T-helper 17 cell (primary cell): ENCODE measurements at regions not wholly inside any gene's neighbourhood (a gene's known extent, or its start where the extent isn't known, plus 50 kb on each side); places are given as distances from the start of the nearest gene placed in this dataset.

Source experiments
- ATAC-seq: fragments of 150-1000 bp; cut with Tn5 transposase; 2 replicates; pipeline ENCODE4 v1.10.0; 2021; ENCODE audit warnings: mild to moderate bottlenecking, moderate library complexity
- DNase-seq, 3 donors: peaks; one replicate each; pipeline versions ENCODE4 v3.0.0 to v3.0.0-alpha.2; 2020 to 2021
- H3K9me3 ChIP-seq: one replicate; pipeline ENCODE4 v1.7.0; 2013; ENCODE audit warnings: low read length, mild to moderate bottlenecking; ENCODE audit not compliant: control insufficient read depth, poor library complexity, severe bottlenecking
- H3K27ac Mint-ChIP-seq: one replicate; pipeline ENCODE4 v1.8.0; 2022; ENCODE audit warnings: mild to moderate bottlenecking, moderate library complexity, mixed read lengths
- H3K27me3 Mint-ChIP-seq: one replicate; pipeline ENCODE4 v1.8.0; 2022; ENCODE audit warnings: mixed read lengths
- H3K36me3 Mint-ChIP-seq: one replicate; pipeline ENCODE4 v1.8.0; 2022; ENCODE audit warnings: low read depth, mixed read lengths
- H3K4me1 Mint-ChIP-seq: one replicate; pipeline ENCODE4 v1.8.0; 2022; ENCODE audit warnings: mild to moderate bottlenecking, mixed read lengths
- H3K4me3 Mint-ChIP-seq: one replicate; pipeline ENCODE4 v1.8.0; 2022; ENCODE audit warnings: mild to moderate bottlenecking, moderate library complexity, mixed read lengths

- ATAC-seq (no peak), DNase-seq (no peak)
- Mint-ChIP-seq H3K27ac (no peak overlapping the region), H3K4me3 (no peak overlapping the region), H3K27me3 (peaks cover 24% of the 10 kb centered on the region), H3K4me1 (no peaks in the 10 kb centered on the region), H3K36me3 (no peaks in the 10 kb centered on the region)
- H3K9me3 ChIP-seq = no peaks in the 10 kb centered on the region
Measured at GRCh38 chr20:10724449-10725173, 50.8 kb upstream of the JAG1 start.

GRCh38 chr20:10728873-10729670 is 55.3 kb upstream of the JAG1 start:
- ATAC-seq (no peak), DNase-seq (no peak)
- Mint-ChIP-seq H3K27me3 (peaks cover 5% of the 10 kb centered on the region), H3K36me3 (no peaks in the 10 kb centered on the region), H3K4me3 (no peak overlapping the region), H3K4me1 (no peaks in the 10 kb centered on the region), H3K27ac (no peak overlapping the region)
- H3K9me3 ChIP-seq = no peaks in the 10 kb centered on the region

GRCh38 chr20:10729785-10730184 is 56.0 kb upstream of the JAG1 start:
- ATAC-seq (no peak), DNase-seq (no peak)

DNA sequence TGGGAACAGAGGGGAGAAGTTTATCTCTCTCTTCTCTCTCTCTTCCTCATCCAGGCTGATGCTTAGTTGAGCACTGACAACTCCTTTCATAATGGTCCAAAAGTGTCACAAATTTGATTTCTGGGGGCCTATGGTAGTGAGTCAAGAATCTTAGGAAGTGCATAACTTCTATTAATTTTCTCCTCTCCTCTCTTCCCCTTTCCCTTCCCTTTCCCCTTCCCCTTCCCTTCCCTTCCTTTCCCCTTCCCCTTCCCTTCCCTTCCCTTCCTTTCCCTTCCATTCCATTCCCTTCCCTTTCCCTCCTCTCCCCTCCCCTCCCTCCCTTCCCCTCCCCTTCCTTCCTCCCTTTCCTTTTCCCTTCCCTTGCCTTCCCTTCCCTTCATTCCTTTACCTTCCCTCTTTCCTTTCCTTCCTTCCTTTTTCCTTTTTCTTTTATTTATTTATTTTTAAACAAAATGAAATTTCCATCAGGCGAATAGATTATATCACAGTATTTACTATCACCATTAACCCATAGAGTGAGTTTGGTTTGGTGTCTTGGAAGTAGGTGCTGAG is 56.9 kb upstream of the JAG1 start:
- H3K36me3 Mint-ChIP-seq = no peaks in the 10 kb centered on the region
- no peaks in the 10 kb centered on the region for H3K4me1 Mint-ChIP-seq
- ATAC-seq (no peak), DNase-seq (no peak)
- peaks cover 5% of the 10 kb centered on the region for H3K27me3 Mint-ChIP-seq
- H3K4me3 Mint-ChIP-seq = no peak overlapping the region
- H3K9me3 ChIP-seq = no peaks in the 10 kb centered on the region
- no peak overlapping the region for H3K27ac Mint-ChIP-seq

More at GRCh38 chr20:10729785-10730184, 56.0 kb upstream of the JAG1 start:
- H3K4me3 Mint-ChIP-seq = no peak overlapping the region
- H3K27me3 Mint-ChIP-seq = peaks cover 5% of the 10 kb centered on the region
- H3K36me3 Mint-ChIP-seq = no peaks in the 10 kb centered on the region
- no peaks in the 10 kb centered on the region for H3K4me1 Mint-ChIP-seq
- H3K27ac Mint-ChIP-seq = no peak overlapping the region
- H3K9me3 ChIP-seq = no peaks in the 10 kb centered on the region

- H3K4me3 Mint-ChIP-seq = no peak overlapping the region
- H3K36me3 Mint-ChIP-seq = no peaks in the 10 kb centered on the region
Measured at GRCh38 chr20:10731190-10731965, 57.6 kb upstream of the JAG1 start.

GRCh38 chr20:10733122-10733521 is 59.3 kb upstream of the JAG1 start:
- DNase-seq (no peak), ATAC-seq (no peak)
- H3K4me1 Mint-ChIP-seq = no peaks in the 10 kb centered on the region
- no peaks in the 10 kb centered on the region for H3K36me3 Mint-ChIP-seq
- H3K4me3 Mint-ChIP-seq = no peak overlapping the region
- H3K27ac Mint-ChIP-seq = no peak overlapping the region
- peaks cover 21% of the 10 kb centered on the region for H3K27me3 Mint-ChIP-seq
- H3K9me3 ChIP-seq = no peaks in the 10 kb centered on the region

More at GRCh38 chr20:10731190-10731965, 57.6 kb upstream of the JAG1 start:
- Mint-ChIP-seq H3K27me3 (peaks cover 5% of the 10 kb centered on the region), H3K27ac (no peak overlapping the region), H3K4me1 (no peaks in the 10 kb centered on the region)
- DNase-seq (no peak), ATAC-seq (no peak)
- no peaks in the 10 kb centered on the region for H3K9me3 ChIP-seq

GRCh38 chr20:10735195-10735949 is 61.6 kb upstream of the JAG1 start:
- Mint-ChIP-seq H3K27ac (no peak overlapping the region), H3K36me3 (no peaks in the 10 kb centered on the region)
- ATAC-seq = no peak

GRCh38 chr20:10739134-10739533 is 65.3 kb upstream of the JAG1 start:
- no peak overlapping the region for H3K4me3 Mint-ChIP-seq
- peaks cover 35% of the 10 kb centered on the region for H3K27me3 Mint-ChIP-seq
- no peak overlapping the region for H3K27ac Mint-ChIP-seq
- DNase-seq (no peak), ATAC-seq (no peak)
- no peaks in the 10 kb centered on the region for H3K36me3 Mint-ChIP-seq
- H3K4me1 Mint-ChIP-seq = no peaks in the 10 kb centered on the region
- no peaks in the 10 kb centered on the region for H3K9me3 ChIP-seq

More at GRCh38 chr20:10735195-10735949, 61.6 kb upstream of the JAG1 start:
- no peak overlapping the region for H3K4me3 Mint-ChIP-seq
- H3K9me3 ChIP-seq = no peaks in the 10 kb centered on the region
- H3K4me1 Mint-ChIP-seq = no peaks in the 10 kb centered on the region
- H3K27me3 Mint-ChIP-seq = peaks cover 26% of the 10 kb centered on the region
- DNase-seq = no peak

DNA sequence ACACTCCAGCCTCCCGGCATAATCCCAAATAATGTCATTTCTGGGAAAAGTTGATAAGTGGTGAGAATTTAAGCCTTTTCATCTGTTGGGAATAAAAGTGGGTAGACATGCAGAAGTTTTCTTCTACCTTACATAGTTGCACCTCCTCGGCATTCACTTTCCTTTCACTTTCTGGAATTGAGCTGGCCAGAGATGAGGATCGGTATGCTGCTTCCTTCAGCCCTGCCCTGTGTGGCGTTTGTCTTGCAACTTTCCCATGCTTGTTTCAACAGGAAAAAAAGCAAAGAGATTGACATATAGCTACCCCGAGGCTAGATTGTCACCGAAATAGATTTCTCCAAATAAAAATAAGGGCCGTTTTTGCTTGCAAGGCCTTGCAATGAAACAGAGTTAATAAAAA is 65.8 kb upstream of the JAG1 start:
- H3K4me1 Mint-ChIP-seq = no peaks in the 10 kb centered on the region
- H3K27me3 Mint-ChIP-seq = peaks cover 35% of the 10 kb centered on the region
- ATAC-seq (no peak), DNase-seq (no peak)
- H3K27ac Mint-ChIP-seq = no peak overlapping the region
- H3K36me3 Mint-ChIP-seq = no peaks in the 10 kb centered on the region
- no peak overlapping the region for H3K4me3 Mint-ChIP-seq
- H3K9me3 ChIP-seq = no peaks in the 10 kb centered on the region

DNA sequence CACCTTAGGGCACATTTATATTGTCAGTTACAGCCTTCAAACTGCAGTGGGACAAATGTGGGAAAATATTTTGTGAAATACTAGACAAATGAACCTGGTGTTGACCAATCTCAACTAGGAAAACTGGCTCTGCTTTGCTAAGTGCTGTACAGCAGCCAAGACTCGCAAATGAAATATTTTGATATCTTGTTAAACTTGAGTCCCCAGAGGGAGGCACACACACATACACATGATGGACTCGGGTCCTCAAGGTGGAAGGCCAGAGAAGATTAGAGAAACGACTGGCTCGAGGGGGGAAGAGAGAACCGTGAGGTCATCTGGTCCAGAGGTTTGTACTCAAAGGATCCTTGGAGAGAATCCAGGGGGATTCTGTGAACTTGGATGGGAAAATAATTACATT is 67.3 kb upstream of the JAG1 start:
- H3K27ac Mint-ChIP-seq = no peak overlapping the region
- H3K27me3 Mint-ChIP-seq = peaks cover 40% of the 10 kb centered on the region
- H3K36me3 Mint-ChIP-seq = no peaks in the 10 kb centered on the region
- ATAC-seq (no peak), DNase-seq (no peak)
- no peaks in the 10 kb centered on the region for H3K9me3 ChIP-seq
- H3K4me3 Mint-ChIP-seq = no peak overlapping the region
- no peaks in the 10 kb centered on the region for H3K4me1 Mint-ChIP-seq

- ATAC-seq = no peak
- H3K9me3 ChIP-seq = peaks cover 3% of the 10 kb centered on the region
- no peak overlapping the region for H3K27ac Mint-ChIP-seq
- H3K4me3 Mint-ChIP-seq = no peak overlapping the region
- no peaks in the 10 kb centered on the region for H3K36me3 Mint-ChIP-seq
- no peak for DNase-seq
- H3K4me1 Mint-ChIP-seq = no peaks in the 10 kb centered on the region
- H3K27me3 Mint-ChIP-seq = peaks cover 20% of the 10 kb centered on the region
Measured at GRCh38 chr20:10745790-10746189, 72.0 kb upstream of the JAG1 start.

DNA sequence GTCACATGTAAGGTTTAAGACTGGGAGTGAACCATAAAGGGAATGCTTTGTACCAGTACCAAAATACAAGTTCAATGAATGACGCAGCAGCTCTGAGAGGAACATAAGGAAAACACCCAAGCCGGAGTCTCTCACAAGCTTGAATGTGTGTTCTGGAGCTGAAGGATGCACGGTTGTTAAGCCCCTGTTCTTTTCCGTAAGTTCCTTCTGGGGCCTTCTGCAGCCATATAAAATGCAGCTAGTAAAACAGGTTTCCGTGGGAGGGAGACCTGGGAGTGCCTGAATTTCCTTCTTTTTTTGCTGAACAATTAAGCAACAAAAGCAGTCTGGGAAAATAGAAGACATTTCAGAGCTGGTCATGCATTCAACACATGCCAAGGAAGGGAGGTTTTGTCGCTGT is 73.2 kb upstream of the JAG1 start:
- DNase-seq = no peak
- no peak for ATAC-seq

More for the DNA sequence above, 73.2 kb upstream of the JAG1 start:
- H3K9me3 ChIP-seq = peaks cover 3% of the 10 kb centered on the region
- no peak overlapping the region for H3K4me3 Mint-ChIP-seq
- H3K27ac Mint-ChIP-seq = no peak overlapping the region
- no peaks in the 10 kb centered on the region for H3K4me1 Mint-ChIP-seq
- no peaks in the 10 kb centered on the region for H3K36me3 Mint-ChIP-seq
- peaks cover 16% of the 10 kb centered on the region for H3K27me3 Mint-ChIP-seq
